K562 (cell line): ENCODE measurements at regions not wholly inside any gene's neighbourhood (a gene's known extent, or its start where the extent isn't known, plus 50 kb on each side); places are given as distances from the start of the nearest gene placed in this dataset.

Experiments used
- CC2D1A ChIP-seq: fragments of 450-650 bp; IDR thresholded peaks from 2 replicates; pipeline ENCODE4 v1.6.1; 2017; ENCODE audit warnings: mild to moderate bottlenecking
- DNMT1 ChIP-seq: fragments of 450-650 bp; IDR thresholded peaks from 2 replicates; pipeline ENCODE4 v1.6.1; 2016; ENCODE audit warnings: antibody characterized with exemption, mild to moderate bottlenecking
- MTA3 ChIP-seq: fragments of 450-650 bp; formaldehyde crosslinking; IDR thresholded peaks from 2 replicates; pipeline ENCODE4 v1.6.1; 2017; ENCODE audit warnings: mild to moderate bottlenecking, borderline replicate concordance
- PHF20 ChIP-seq: fragments of 450-650 bp; IDR thresholded peaks from 2 replicates; pipeline ENCODE4 v1.6.1; 2018; ENCODE audit not compliant: partially characterized antibody
- SUPT5H ChIP-seq: fragments of 450-650 bp; IDR thresholded peaks from 2 replicates; pipeline ENCODE4 v1.6.1; 2016
- ZFP1 ChIP-seq: fragments of 450-650 bp; formaldehyde crosslinking; IDR thresholded peaks from 2 replicates; pipeline ENCODE4 v1.4.0; 2020; ENCODE audit warnings: mild to moderate bottlenecking, mixed read lengths
- ZNF174 ChIP-seq: fragments of 250-450 bp; sonication (Bioruptor Pico); IDR thresholded peaks from 2 replicates; pipeline ENCODE4 v1.4.0; 2020; ENCODE audit warnings: mild to moderate bottlenecking
- TF ChIP-seq, protein P1 (sequence below): sonication (generic); formaldehyde crosslinking; IDR thresholded peaks from 2 replicates; pipeline ENCODE4 v1.8.1; 2022; ENCODE audit warnings: missing genetic modification reagents
- TF ChIP-seq, protein P2 (sequence below), 3 experiments: IDR thresholded peaks in 2 of 3; conservative IDR thresholded peaks in 1 of 3; 2 replicates each; pipeline ENCODE4 v1.5.1; 2011 to 2012; ENCODE audit warnings: low read length in 3 of 3, mild to moderate bottlenecking in 3 of 3, control low read depth in 2 of 3, improper control_type of control experiment in 1 of 3, inconsistent platforms in 1 of 3, low read depth in 1 of 3, mixed read lengths in 1 of 3, moderate library complexity in 1 of 3; ENCODE audit not compliant: insufficient read depth in 2 of 3
- TF ChIP-seq, protein P3 (sequence below): sonication (generic); formaldehyde crosslinking; IDR thresholded peaks from 2 replicates; pipeline ENCODE4 v1.8.1; 2023; ENCODE audit warnings: mild to moderate bottlenecking, missing genetic modification reagents
- TF ChIP-seq, protein P4 (sequence below): fragments of 450-650 bp; IDR thresholded peaks from 2 replicates; pipeline ENCODE4 v1.6.1; 2016; ENCODE audit warnings: missing biosample characterization, missing genetic modification characterization
- TF ChIP-seq, protein P5 (sequence below): fragments of 450-650 bp; IDR thresholded peaks from 2 replicates; pipeline ENCODE4 v1.6.1; 2018; ENCODE audit not compliant: partially characterized antibody
- TF ChIP-seq, protein P6 (sequence below): sonication (generic); formaldehyde crosslinking; IDR thresholded peaks from 2 replicates; pipeline ENCODE4 v1.8.0; 2023; ENCODE audit warnings: mild to moderate bottlenecking, missing genetic modification reagents
- TF ChIP-seq, protein P7 (sequence below): sonication (generic); formaldehyde crosslinking; IDR thresholded peaks from 2 replicates; pipeline ENCODE4 v1.9.0; 2022; ENCODE audit warnings: mild to moderate bottlenecking, missing genetic modification reagents

DNA sequence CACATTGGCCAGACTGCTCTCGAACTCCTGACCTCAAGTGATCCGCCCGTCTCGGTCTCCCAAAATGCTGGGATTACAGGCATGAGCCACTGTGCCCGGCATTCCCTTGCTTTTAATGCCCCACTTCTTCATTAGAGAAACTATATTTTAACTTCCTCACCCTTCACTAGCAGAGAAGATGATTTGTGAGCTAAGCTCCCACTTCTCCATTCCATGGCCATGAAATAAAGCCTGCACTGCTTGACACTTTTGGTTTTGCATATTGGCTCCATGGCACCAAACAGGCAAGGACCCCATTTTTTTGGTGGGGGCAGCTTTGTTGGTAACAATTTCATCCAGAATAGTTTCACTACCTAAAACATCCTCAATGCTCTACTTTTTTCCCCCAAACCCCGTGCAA is 145.3 kb downstream of the TFAP2B start:
- TF ChIP-seq, protein P1, sequence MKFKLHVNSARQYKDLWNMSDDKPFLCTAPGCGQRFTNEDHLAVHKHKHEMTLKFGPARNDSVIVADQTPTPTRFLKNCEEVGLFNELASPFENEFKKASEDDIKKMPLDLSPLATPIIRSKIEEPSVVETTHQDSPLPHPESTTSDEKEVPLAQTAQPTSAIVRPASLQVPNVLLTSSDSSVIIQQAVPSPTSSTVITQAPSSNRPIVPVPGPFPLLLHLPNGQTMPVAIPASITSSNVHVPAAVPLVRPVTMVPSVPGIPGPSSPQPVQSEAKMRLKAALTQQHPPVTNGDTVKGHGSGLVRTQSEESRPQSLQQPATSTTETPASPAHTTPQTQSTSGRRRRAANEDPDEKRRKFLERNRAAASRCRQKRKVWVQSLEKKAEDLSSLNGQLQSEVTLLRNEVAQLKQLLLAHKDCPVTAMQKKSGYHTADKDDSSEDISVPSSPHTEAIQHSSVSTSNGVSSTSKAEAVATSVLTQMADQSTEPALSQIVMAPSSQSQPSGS (CRISPR knock-in tag) = no peak
- TF ChIP-seq, protein P2, sequence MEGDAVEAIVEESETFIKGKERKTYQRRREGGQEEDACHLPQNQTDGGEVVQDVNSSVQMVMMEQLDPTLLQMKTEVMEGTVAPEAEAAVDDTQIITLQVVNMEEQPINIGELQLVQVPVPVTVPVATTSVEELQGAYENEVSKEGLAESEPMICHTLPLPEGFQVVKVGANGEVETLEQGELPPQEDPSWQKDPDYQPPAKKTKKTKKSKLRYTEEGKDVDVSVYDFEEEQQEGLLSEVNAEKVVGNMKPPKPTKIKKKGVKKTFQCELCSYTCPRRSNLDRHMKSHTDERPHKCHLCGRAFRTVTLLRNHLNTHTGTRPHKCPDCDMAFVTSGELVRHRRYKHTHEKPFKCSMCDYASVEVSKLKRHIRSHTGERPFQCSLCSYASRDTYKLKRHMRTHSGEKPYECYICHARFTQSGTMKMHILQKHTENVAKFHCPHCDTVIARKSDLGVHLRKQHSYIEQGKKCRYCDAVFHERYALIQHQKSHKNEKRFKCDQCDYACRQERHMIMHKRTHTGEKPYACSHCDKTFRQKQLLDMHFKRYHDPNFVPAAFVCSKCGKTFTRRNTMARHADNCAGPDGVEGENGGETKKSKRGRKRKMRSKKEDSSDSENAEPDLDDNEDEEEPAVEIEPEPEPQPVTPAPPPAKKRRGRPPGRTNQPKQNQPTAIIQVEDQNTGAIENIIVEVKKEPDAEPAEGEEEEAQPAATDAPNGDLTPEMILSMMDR (IDR thresholded peaks at IDR 0.05 in 2 of 3, conservative IDR thresholded peaks at IDR 0.05 in 1 of 3; ENCODE audit: insufficient read depth in 2 of 3, low read depth in 1 of 3, low read length in 3 of 3) = no peak
- TF ChIP-seq DNMT1 = no peak
- TF ChIP-seq SUPT5H = no peak
- TF ChIP-seq, protein P3, sequence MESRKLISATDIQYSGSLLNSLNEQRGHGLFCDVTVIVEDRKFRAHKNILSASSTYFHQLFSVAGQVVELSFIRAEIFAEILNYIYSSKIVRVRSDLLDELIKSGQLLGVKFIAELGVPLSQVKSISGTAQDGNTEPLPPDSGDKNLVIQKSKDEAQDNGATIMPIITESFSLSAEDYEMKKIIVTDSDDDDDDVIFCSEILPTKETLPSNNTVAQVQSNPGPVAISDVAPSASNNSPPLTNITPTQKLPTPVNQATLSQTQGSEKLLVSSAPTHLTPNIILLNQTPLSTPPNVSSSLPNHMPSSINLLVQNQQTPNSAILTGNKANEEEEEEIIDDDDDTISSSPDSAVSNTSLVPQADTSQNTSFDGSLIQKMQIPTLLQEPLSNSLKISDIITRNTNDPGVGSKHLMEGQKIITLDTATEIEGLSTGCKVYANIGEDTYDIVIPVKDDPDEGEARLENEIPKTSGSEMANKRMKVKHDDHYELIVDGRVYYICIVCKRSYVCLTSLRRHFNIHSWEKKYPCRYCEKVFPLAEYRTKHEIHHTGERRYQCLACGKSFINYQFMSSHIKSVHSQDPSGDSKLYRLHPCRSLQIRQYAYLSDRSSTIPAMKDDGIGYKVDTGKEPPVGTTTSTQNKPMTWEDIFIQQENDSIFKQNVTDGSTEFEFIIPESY = no peak
- no peak for TF ChIP-seq CC2D1A
- TF ChIP-seq, protein P4, sequence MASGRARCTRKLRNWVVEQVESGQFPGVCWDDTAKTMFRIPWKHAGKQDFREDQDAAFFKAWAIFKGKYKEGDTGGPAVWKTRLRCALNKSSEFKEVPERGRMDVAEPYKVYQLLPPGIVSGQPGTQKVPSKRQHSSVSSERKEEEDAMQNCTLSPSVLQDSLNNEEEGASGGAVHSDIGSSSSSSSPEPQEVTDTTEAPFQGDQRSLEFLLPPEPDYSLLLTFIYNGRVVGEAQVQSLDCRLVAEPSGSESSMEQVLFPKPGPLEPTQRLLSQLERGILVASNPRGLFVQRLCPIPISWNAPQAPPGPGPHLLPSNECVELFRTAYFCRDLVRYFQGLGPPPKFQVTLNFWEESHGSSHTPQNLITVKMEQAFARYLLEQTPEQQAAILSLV (tag) = no peak
- TF ChIP-seq, protein P5, sequence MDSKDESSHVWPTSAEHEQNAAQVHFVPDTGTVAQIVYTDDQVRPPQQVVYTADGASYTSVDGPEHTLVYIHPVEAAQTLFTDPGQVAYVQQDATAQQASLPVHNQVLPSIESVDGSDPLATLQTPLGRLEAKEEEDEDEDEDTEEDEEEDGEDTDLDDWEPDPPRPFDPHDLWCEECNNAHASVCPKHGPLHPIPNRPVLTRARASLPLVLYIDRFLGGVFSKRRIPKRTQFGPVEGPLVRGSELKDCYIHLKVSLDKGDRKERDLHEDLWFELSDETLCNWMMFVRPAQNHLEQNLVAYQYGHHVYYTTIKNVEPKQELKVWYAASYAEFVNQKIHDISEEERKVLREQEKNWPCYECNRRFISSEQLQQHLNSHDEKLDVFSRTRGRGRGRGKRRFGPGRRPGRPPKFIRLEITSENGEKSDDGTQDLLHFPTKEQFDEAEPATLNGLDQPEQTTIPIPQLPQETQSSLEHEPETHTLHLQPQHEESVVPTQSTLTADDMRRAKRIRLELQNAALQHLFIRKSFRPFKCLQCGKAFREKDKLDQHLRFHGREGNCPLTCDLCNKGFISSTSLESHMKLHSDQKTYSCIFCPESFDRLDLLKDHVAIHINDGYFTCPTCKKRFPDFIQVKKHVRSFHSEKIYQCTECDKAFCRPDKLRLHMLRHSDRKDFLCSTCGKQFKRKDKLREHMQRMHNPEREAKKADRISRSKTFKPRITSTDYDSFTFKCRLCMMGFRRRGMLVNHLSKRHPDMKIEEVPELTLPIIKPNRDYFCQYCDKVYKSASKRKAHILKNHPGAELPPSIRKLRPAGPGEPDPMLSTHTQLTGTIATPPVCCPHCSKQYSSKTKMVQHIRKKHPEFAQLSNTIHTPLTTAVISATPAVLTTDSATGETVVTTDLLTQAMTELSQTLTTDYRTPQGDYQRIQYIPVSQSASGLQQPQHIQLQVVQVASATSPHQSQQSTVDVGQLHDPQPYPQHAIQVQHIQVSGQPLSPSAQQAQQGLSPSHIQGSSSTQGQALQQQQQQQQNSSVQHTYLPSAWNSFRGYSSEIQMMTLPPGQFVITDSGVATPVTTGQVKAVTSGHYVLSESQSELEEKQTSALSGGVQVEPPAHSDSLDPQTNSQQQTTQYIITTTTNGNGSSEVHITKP = no peak
- TF ChIP-seq MTA3 = no peak
- TF ChIP-seq, protein P6, sequence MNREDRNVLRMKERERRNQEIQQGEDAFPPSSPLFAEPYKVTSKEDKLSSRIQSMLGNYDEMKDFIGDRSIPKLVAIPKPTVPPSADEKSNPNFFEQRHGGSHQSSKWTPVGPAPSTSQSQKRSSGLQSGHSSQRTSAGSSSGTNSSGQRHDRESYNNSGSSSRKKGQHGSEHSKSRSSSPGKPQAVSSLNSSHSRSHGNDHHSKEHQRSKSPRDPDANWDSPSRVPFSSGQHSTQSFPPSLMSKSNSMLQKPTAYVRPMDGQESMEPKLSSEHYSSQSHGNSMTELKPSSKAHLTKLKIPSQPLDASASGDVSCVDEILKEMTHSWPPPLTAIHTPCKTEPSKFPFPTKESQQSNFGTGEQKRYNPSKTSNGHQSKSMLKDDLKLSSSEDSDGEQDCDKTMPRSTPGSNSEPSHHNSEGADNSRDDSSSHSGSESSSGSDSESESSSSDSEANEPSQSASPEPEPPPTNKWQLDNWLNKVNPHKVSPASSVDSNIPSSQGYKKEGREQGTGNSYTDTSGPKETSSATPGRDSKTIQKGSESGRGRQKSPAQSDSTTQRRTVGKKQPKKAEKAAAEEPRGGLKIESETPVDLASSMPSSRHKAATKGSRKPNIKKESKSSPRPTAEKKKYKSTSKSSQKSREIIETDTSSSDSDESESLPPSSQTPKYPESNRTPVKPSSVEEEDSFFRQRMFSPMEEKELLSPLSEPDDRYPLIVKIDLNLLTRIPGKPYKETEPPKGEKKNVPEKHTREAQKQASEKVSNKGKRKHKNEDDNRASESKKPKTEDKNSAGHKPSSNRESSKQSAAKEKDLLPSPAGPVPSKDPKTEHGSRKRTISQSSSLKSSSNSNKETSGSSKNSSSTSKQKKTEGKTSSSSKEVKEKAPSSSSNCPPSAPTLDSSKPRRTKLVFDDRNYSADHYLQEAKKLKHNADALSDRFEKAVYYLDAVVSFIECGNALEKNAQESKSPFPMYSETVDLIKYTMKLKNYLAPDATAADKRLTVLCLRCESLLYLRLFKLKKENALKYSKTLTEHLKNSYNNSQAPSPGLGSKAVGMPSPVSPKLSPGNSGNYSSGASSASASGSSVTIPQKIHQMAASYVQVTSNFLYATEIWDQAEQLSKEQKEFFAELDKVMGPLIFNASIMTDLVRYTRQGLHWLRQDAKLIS (CRISPR knock-in tag) = no peak
- TF ChIP-seq ZFP1 (CRISPR knock-in tag) = no peak
- TF ChIP-seq ZNF174 = no peak
- TF ChIP-seq PHF20 = no peak
- TF ChIP-seq, protein P7, sequence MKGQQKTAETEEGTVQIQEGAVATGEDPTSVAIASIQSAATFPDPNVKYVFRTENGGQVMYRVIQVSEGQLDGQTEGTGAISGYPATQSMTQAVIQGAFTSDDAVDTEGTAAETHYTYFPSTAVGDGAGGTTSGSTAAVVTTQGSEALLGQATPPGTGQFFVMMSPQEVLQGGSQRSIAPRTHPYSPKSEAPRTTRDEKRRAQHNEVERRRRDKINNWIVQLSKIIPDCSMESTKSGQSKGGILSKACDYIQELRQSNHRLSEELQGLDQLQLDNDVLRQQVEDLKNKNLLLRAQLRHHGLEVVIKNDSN = no peak
